DND-41 (cell line): ENCODE measurements at regions not wholly inside any gene's neighbourhood (a gene's known extent, or its start where the extent isn't known, plus 50 kb on each side); places are given as distances from the start of the nearest gene placed in this dataset.

Experiments used
- ATAC-seq: fragments of 200-7000 bp; cut with Tn5 transposase; 3 replicates; pipeline ENCODE4 v1.9.1; 2021; ENCODE audit warnings: low read depth; ENCODE audit not compliant: insufficient read depth
- DNase-seq: peaks from one replicate; pipeline ENCODE4 v3.0.0-alpha.2; 2020
- H2AFZ ChIP-seq: 2 replicates; pipeline ENCODE4 v1.6.0; 2012; ENCODE audit warnings: low read depth, low read length
- H3K27ac ChIP-seq: 2 replicates; pipeline ENCODE4 v1.5.1; 2012; ENCODE audit warnings: low read length, inconsistent platforms
- H3K27me3 ChIP-seq: fragments of 200-600 bp; sonication (generic); 2 replicates; pipeline ENCODE4 v1.6.0; 2012; ENCODE audit warnings: low read length, mild to moderate bottlenecking, inconsistent platforms; ENCODE audit not compliant: insufficient read depth, poor library complexity
- H3K36me3 ChIP-seq: 2 replicates; pipeline ENCODE4 v1.5.1; 2012; ENCODE audit warnings: low read length, inconsistent platforms; ENCODE audit not compliant: insufficient read depth
- H3K4me1 ChIP-seq: 2 replicates; pipeline ENCODE4 v1.5.1; 2012; ENCODE audit warnings: mild to moderate bottlenecking, low read length; ENCODE audit not compliant: insufficient read depth
- H3K4me2 ChIP-seq: 2 replicates; pipeline ENCODE4 v1.6.0; 2012; ENCODE audit warnings: mild to moderate bottlenecking, moderate library complexity, low read length, inconsistent platforms; ENCODE audit not compliant: insufficient read depth
- H3K4me3 ChIP-seq, 2 experiments: fragments of 200-600 bp in 1 of 2; shearing (Covaris generic) in 1 of 2; 2 replicates each; pipeline ENCODE4 v1.5.1; 2012 to 2016; ENCODE audit warnings: inconsistent platforms in 2 of 2, low read length in 2 of 2, mild to moderate bottlenecking in 2 of 2, low read depth in 1 of 2, moderate library complexity in 1 of 2
- H3K79me2 ChIP-seq: 2 replicates; pipeline ENCODE4 v1.6.0; 2012; ENCODE audit warnings: low read length, inconsistent platforms; ENCODE audit not compliant: insufficient read depth
- H3K9ac ChIP-seq: 2 replicates; pipeline ENCODE4 v1.6.0; 2012; ENCODE audit warnings: low read depth, mild to moderate bottlenecking, inconsistent platforms, low read length, moderate library complexity
- H3K9me3 ChIP-seq: 2 replicates; pipeline ENCODE4 v1.5.1; 2012; ENCODE audit warnings: low read length, moderate library complexity, mild to moderate bottlenecking, inconsistent platforms; ENCODE audit not compliant: insufficient read depth, severe bottlenecking
- H4K20me1 ChIP-seq: 2 replicates; pipeline ENCODE4 v1.6.0; 2012; ENCODE audit warnings: low read length; ENCODE audit not compliant: insufficient read depth
- EZH2 ChIP-seq: IDR thresholded peaks from 3 replicates; pipeline ENCODE4 v1.6.1; 2012; ENCODE audit warnings: borderline replicate concordance, low read depth, mild to moderate bottlenecking, moderate library complexity, low read length, inconsistent platforms; ENCODE audit not compliant: severe bottlenecking
- TF ChIP-seq, protein P1 (sequence below): IDR thresholded peaks from 2 replicates; pipeline ENCODE4 v1.5.1; 2012; ENCODE audit warnings: borderline replicate concordance, low read length, moderate library complexity, mild to moderate bottlenecking; ENCODE audit not compliant: poor library complexity, severe bottlenecking; ENCODE audit errors: extremely low read depth

DNA sequence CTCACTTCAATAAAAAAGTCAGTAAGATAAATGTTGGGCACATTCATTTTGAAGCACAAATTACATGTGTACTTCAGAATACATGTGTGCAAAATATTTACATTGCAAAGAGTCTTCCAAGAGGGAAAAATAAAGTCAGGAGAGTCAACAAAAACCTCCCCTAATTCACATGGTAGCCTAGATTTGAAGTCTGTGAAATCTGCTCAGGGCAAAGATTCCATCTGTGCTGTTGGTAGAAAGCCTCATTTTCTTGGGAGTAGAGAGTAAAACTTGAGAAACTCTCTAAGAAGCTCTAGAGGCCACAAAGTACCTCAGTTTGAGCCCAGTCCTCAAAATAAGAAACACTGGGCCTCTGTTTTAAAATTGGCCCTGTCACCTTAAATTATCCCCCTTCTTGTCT, 303.4 kb downstream of the RAB28 start:
- Histone ChIP-seq H3K4me3 (no peak overlapping the region), H3K4me2 (no peak overlapping the region), H3K9me3 (no peaks in the 10 kb centered on the region), H3K27me3 (no peaks in the 10 kb centered on the region), H3K4me1 (no peaks in the 10 kb centered on the region), H3K27ac (no peak overlapping the region), H3K36me3 (no peaks in the 10 kb centered on the region), H2AFZ (no peak overlapping the region), H3K79me2 (no peaks in the 10 kb centered on the region), H4K20me1 (no peaks in the 10 kb centered on the region), H3K9ac (no peak overlapping the region)
- DNase-seq = no peak
- no peak for ATAC-seq
- TF ChIP-seq, protein P1, sequence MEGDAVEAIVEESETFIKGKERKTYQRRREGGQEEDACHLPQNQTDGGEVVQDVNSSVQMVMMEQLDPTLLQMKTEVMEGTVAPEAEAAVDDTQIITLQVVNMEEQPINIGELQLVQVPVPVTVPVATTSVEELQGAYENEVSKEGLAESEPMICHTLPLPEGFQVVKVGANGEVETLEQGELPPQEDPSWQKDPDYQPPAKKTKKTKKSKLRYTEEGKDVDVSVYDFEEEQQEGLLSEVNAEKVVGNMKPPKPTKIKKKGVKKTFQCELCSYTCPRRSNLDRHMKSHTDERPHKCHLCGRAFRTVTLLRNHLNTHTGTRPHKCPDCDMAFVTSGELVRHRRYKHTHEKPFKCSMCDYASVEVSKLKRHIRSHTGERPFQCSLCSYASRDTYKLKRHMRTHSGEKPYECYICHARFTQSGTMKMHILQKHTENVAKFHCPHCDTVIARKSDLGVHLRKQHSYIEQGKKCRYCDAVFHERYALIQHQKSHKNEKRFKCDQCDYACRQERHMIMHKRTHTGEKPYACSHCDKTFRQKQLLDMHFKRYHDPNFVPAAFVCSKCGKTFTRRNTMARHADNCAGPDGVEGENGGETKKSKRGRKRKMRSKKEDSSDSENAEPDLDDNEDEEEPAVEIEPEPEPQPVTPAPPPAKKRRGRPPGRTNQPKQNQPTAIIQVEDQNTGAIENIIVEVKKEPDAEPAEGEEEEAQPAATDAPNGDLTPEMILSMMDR = no peak
- no peak for TF ChIP-seq EZH2

DNA sequence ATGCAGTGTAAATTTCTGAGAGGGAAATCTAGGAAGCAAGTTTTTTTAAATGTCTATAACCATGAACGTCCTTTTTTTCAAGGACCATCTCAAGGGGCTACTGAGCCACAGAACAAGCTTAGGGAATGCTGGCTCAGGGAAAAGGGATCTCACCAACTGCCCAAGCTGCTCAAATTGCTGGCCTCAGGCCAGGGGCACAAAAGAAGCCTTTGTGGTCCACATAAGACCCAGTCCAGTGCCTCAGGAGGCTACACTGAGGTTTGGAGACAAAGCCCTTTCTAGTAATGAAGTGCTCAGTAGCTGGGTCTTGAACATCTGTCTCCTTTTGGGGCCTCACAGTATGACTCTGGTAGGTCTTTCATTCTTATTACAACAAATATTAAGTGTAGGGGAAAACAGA, 305.5 kb downstream of the RAB28 start:
- Histone ChIP-seq H3K4me2 (no peak overlapping the region), H3K27me3 (no peaks in the 10 kb centered on the region), H3K9ac (no peak overlapping the region), H3K9me3 (no peaks in the 10 kb centered on the region), H4K20me1 (no peaks in the 10 kb centered on the region), H3K4me1 (no peaks in the 10 kb centered on the region), H3K4me3 (no peak overlapping the region), H3K79me2 (no peaks in the 10 kb centered on the region), H3K27ac (no peak overlapping the region), H2AFZ (no peak overlapping the region), H3K36me3 (no peaks in the 10 kb centered on the region)
- TF ChIP-seq EZH2 = no peak
- TF ChIP-seq, protein P1 = no peak
- no peak for ATAC-seq
- no peak for DNase-seq

DNA sequence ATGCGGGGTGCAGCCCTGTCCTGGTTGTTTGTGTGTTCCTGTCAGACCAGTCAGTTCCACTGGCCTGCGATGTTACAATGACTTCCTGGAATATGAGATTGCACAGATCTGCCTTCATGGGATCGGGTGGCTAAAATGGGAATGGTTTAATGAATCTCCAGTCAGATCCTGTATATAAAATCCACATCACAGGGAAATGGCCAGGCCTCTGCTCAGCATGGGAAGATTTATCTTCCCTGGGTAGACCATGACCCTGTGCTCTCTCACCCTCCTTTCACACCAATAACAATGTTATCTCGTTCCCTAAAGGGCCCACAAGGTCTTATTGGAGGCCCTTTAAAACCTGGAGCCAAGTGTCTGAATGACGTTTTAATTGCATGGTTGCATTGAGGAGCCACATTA, 307.4 kb downstream of the RAB28 start:
- no peak overlapping the region for H2AFZ ChIP-seq
- no peak for ATAC-seq
- H3K9me3 ChIP-seq = no peaks in the 10 kb centered on the region
- DNase-seq = no peak
- no peaks in the 10 kb centered on the region for H3K79me2 ChIP-seq
- H3K27ac ChIP-seq = no peak overlapping the region
- H3K4me3 ChIP-seq = no peak overlapping the region
- no peaks in the 10 kb centered on the region for H4K20me1 ChIP-seq
- TF ChIP-seq EZH2 = no peak
- TF ChIP-seq, protein P1 = no peak
- H3K4me1 ChIP-seq = no peaks in the 10 kb centered on the region
- no peaks in the 10 kb centered on the region for H3K27me3 ChIP-seq
- H3K9ac ChIP-seq = no peak overlapping the region
- H3K4me2 ChIP-seq = no peak overlapping the region
- H3K36me3 ChIP-seq = no peaks in the 10 kb centered on the region

DNA sequence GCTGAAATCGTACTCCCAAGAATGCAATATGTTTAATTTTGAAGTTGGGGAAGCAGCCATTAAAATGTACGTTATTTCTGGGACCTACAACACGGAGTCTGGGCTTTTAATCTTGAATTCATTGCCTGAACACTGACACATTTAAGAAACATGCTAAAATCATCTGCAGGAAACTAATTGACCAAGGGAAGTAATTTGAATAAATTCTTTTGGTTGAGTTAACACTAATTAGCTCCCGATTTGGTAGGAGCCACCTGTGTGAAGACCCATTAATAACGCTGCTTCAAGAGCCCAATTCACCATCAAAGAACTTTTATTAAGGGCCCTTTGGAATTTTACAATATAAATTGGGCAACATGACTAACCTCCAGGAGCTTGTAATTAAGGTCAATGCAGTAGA, 309.2 kb downstream of the RAB28 start:
- ATAC-seq (no peak), DNase-seq (no peak)
- Histone ChIP-seq H3K4me2 (no peak overlapping the region), H3K36me3 (no peaks in the 10 kb centered on the region), H3K9me3 (no peaks in the 10 kb centered on the region), H3K9ac (no peak overlapping the region), H3K4me1 (no peaks in the 10 kb centered on the region), H3K4me3 (no peak overlapping the region), H4K20me1 (no peaks in the 10 kb centered on the region), H3K27ac (no peak overlapping the region), H3K79me2 (no peaks in the 10 kb centered on the region), H3K27me3 (no peaks in the 10 kb centered on the region), H2AFZ (no peak overlapping the region)
- TF ChIP-seq, protein P1 = no peak
- no peak for TF ChIP-seq EZH2
